Breast epithelium (tissue), 4 donors: ENCODE measurements at regions not wholly inside any gene's neighbourhood (a gene's known extent, or its start where the extent isn't known, plus 50 kb on each side); places are given as distances from the start of the nearest gene placed in this dataset.
"Not testable (repeated sequence)": the region's sequence is repeated elsewhere in the genome, so short reads cannot be mapped to it uniquely, and the experiment has no call there.

Source experiments
- DNase-seq, 2 donors: peaks; one replicate each; pipeline ENCODE4 v3.0.0-alpha.2; 2019; ENCODE audit warnings: low spot score in 2 of 2
- H3K27ac ChIP-seq, 2 donors: fragments of 200-600 bp; sonication (generic) in 1 of 2; one replicate each; pipeline ENCODE4 v1.5.1; 2016 to 2019; ENCODE audit warnings: mild to moderate bottlenecking in 1 of 2
- H3K27me3 ChIP-seq, 2 donors: fragments of 200-600 bp; sonication (generic) in 1 of 2; one replicate each; pipeline versions ENCODE4 v1.5.1 to v1.6.0; 2017 to 2019; ENCODE audit warnings: control low read depth in 1 of 2, mild to moderate bottlenecking in 1 of 2
- H3K36me3 ChIP-seq: fragments of 200-600 bp; one replicate; pipeline ENCODE4 v1.5.1; 2019
- H3K4me1 ChIP-seq, 2 donors: fragments of 200-600 bp; sonication (generic); one replicate each; pipeline ENCODE4 v1.5.1; 2016 to 2019; ENCODE audit warnings: control low read depth in 1 of 2
- H3K4me3 ChIP-seq, 3 donors: fragments of 200-600 bp; sonication (generic); 1 replicate in 2 of 3; 2 replicates in 1 of 3; pipeline ENCODE4 v1.5.1; 2016 to 2019; ENCODE audit warnings: mild to moderate bottlenecking in 3 of 3, moderate library complexity in 2 of 3
- H3K9me3 ChIP-seq, 2 donors: fragments of 200-600 bp; sonication (generic) in 1 of 2; one replicate each; pipeline ENCODE4 v1.5.1; 2016 to 2019; ENCODE audit warnings: control low read depth in 1 of 2
- POLR2A ChIP-seq: fragments of 450-650 bp; IDR thresholded peaks from one replicate; pipeline ENCODE4 v1.6.1; 2016; ENCODE audit warnings: antibody characterized with exemption, mild to moderate bottlenecking, moderate library complexity
- POLR2AphosphoS5 ChIP-seq, 3 donors: sonication (generic); formaldehyde crosslinking; IDR thresholded peaks; one replicate each; pipeline ENCODE4 v1.6.1; 2017; ENCODE audit warnings: antibody characterized with exemption in 3 of 3
- intact Hi-C: fragments of 100-400 bp; cut with DNase I; formaldehyde crosslinking; loops from one replicate; pipeline ENCODE4 v1.15.1; 2023; ENCODE audit warnings: low total_unique reads
- TF ChIP-seq, protein P1 (sequence below), 3 donors: fragments of 450-650 bp; IDR thresholded peaks; one replicate each; pipeline ENCODE4 v1.5.1; 2016 to 2017; ENCODE audit warnings: antibody characterized with exemption in 3 of 3, mild to moderate bottlenecking in 3 of 3, moderate library complexity in 3 of 3

DNA sequence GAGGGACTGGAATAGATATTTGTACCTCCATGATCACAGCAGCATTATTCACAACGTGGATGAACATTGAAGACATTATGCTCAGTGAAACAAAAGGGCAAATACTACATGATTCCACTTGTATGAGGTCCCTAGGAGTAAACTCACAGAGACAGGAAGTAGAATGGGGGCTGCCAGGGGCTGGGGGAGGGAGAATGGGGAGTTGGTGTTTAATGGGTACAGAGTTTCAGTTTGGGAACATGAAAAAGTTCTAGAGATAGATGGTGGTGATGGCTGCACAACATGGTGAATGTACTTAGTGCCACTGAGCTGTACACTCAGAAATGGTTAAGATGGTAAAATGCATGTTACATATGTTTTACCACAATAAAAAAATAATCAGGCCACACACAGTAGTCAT, 164.3 kb upstream of the RREB1 start:
- H3K4me3 ChIP-seq: no peak overlapping the region
- intact Hi-C loops: no loop called here
- no peaks in the 10 kb centered on the region for H3K36me3 ChIP-seq
- DNase-seq: no peak
- H3K27ac ChIP-seq: no peak overlapping the region
- H3K4me1 ChIP-seq: no peaks in the 10 kb centered on the region
- TF ChIP-seq POLR2A: no peak
- no peaks in the 10 kb centered on the region for H3K27me3 ChIP-seq
- H3K9me3 ChIP-seq: peaks cover 0 to 4% of the 10 kb centered on the region in 2 donors

DNA sequence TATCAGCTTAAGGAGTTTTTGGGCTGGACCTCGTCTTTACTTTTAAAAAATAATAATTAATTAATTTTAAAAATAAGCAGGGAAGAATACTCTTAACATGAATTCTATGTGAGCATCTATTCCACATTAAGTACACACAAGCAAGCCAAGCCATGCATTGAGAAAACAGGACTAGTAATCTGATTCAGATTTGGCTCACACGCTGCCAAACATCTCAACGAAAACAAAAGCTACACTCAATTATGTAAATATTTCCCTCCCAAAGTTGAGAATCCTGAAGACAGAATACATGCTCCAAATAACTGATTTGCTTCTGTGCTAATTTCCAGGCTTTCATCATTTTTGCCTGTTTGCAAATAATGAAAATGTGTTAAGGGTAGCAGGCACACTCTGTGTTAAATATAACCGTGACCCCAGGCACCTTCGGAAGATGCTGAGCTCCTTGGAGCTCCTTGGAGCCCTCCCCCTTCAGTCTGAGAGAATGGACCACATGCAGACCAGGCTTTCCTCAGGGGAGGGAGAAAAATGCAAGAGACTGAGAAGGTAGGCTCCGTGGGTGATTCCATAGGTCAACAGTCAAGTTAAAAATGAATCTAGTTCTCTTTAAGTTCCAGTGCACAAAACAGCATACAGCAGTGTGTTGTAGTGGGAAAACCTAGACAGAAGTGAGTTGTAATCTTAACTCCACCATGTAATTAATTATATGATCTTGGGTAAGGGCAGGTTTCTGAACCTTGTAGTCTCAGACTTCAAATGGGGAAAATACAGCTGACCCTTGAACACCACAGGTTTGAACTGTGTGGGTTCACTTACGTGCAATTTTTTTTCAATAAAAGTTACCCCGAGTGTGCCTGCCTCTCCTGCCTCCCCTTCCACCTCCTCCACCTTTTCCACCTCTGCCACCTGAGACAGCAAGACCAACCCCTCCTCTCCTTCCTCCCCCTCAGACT, 161.3 kb upstream of the RREB1 start:
- no peak overlapping the region for H3K4me3 ChIP-seq
- H3K9me3 ChIP-seq: peaks cover 0 to 7% of the 10 kb centered on the region in 2 donors
- H3K27me3 ChIP-seq: no peaks in the 10 kb centered on the region
- no peak for DNase-seq
- intact Hi-C loops: no loop called here
- no peak overlapping the region for H3K27ac ChIP-seq
- H3K4me1 ChIP-seq: no peaks in the 10 kb centered on the region
- no peaks in the 10 kb centered on the region for H3K36me3 ChIP-seq
- TF ChIP-seq, protein P1, sequence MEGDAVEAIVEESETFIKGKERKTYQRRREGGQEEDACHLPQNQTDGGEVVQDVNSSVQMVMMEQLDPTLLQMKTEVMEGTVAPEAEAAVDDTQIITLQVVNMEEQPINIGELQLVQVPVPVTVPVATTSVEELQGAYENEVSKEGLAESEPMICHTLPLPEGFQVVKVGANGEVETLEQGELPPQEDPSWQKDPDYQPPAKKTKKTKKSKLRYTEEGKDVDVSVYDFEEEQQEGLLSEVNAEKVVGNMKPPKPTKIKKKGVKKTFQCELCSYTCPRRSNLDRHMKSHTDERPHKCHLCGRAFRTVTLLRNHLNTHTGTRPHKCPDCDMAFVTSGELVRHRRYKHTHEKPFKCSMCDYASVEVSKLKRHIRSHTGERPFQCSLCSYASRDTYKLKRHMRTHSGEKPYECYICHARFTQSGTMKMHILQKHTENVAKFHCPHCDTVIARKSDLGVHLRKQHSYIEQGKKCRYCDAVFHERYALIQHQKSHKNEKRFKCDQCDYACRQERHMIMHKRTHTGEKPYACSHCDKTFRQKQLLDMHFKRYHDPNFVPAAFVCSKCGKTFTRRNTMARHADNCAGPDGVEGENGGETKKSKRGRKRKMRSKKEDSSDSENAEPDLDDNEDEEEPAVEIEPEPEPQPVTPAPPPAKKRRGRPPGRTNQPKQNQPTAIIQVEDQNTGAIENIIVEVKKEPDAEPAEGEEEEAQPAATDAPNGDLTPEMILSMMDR (IDR thresholded peaks at IDR 0.05): no peak
- no peak for TF ChIP-seq POLR2AphosphoS5 (IDR thresholded peaks at IDR 0.05)
- no peak for TF ChIP-seq POLR2A

DNA sequence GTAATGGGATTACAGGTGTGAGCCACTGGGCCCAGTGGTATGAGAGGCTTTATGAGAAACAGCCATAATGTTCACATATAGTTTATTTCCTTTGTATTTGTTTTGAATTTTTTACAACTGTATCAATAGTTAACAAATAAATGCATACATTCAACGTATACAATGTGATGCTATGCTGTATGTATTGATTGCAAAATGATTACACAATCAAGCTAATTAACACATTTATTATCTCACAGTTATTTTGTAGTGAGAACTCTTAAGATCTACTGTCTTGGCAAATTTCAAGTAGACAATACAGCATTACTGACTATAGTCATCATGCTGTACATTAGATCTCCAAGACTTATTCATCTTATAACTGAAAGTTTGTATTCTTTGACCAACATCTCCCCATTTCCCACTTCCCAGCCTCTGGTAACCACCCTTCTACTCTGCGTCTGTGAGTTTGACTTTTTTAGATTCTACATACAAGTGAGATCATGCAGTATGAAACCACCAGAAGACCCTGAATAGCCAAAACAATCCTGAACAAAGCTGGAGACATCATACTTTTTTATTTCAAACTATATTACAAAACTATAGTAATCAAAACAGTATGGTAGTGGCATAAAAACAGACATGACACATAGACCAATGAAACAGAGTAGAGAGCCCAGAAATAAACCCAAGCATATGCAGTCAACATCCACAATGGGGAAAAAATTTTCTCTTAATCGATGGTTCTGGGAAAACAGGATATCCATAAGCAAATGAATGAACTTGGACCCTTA, 157.2 kb upstream of the RREB1 start:
- intact Hi-C loops: no loop called here
- DNase-seq: no peak
- Histone ChIP-seq H3K4me3 (no peak overlapping the region), H3K27ac (no peak overlapping the region), H3K4me1 (no peaks in the 10 kb centered on the region), H3K36me3 (no peaks in the 10 kb centered on the region), H3K9me3 (peaks cover 0 to 7% of the 10 kb centered on the region in 2 donors), H3K27me3 (no peaks in the 10 kb centered on the region)
- TF ChIP-seq, protein P1 (IDR thresholded peaks at IDR 0.05): no peak
- no peak for TF ChIP-seq POLR2AphosphoS5 (IDR thresholded peaks at IDR 0.05)
- TF ChIP-seq POLR2A: no peak

DNA sequence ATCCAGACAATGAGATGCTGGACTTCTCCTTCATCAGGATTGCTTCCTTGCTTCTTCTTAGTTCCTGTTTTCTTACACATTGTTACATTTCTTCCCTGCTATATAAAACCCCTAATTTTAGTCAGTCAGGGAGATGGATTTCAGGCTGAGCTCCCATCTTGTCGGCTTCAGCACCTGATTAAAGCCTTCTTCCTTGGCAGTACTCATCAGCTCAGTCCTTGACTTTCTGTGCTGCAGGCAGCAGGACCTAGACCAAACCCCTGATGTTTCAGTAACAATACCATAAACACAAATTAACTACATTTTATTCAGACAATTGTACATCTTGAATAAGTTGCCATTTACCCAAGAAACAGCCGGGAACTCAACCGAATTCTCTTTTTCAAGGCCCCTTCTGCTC, 156.4 kb upstream of the RREB1 start:
- intact Hi-C loops: no loop called here
- TF ChIP-seq POLR2AphosphoS5 (IDR thresholded peaks at IDR 0.05) (no peak), POLR2A (no peak)
- TF ChIP-seq, protein P1 (IDR thresholded peaks at IDR 0.05): no peak

DNA sequence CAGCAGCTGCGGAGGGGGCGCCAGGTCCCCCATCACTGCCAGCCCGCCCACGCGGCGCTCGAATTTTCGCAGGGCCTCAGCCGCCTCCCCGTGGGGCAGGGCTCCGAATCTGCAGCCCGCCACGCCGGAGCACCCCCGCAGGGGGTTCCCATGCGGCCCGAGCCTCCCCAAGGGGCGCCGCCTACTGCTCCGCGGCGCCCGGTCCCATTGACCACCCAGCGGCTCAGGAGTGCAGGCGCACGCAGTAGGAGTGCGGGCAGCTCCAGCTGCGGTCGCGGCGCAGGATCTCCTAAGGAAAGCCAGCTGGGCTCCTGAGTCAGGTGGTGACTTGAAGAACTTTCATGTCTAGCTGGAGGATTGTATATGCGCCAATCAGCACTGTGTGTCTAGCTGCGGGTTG, 155.3 kb upstream of the RREB1 start:
- Histone ChIP-seq H3K27ac (no peak overlapping the region), H3K4me1 (no peaks in the 10 kb centered on the region), H3K9me3 (peaks cover 0 to 7% of the 10 kb centered on the region in 2 donors), H3K27me3 (no peaks in the 10 kb centered on the region), H3K36me3 (no peaks in the 10 kb centered on the region), H3K4me3 (no peak overlapping the region)
- no peak for DNase-seq
- TF ChIP-seq POLR2AphosphoS5 (IDR thresholded peaks at IDR 0.05): no peak
- no peak for TF ChIP-seq POLR2A
- TF ChIP-seq, protein P1 (IDR thresholded peaks at IDR 0.05): no peak
- intact Hi-C loops: no loop called here

More for the DNA sequence above, 156.4 kb upstream of the RREB1 start:
- H3K27ac ChIP-seq: no peak overlapping the region
- no peak for DNase-seq
- no peaks in the 10 kb centered on the region for H3K36me3 ChIP-seq
- no peaks in the 10 kb centered on the region for H3K4me1 ChIP-seq
- H3K4me3 ChIP-seq: no peak overlapping the region
- H3K27me3 ChIP-seq: no peaks in the 10 kb centered on the region
- peaks cover 0 to 7% of the 10 kb centered on the region in 2 donors for H3K9me3 ChIP-seq

DNA sequence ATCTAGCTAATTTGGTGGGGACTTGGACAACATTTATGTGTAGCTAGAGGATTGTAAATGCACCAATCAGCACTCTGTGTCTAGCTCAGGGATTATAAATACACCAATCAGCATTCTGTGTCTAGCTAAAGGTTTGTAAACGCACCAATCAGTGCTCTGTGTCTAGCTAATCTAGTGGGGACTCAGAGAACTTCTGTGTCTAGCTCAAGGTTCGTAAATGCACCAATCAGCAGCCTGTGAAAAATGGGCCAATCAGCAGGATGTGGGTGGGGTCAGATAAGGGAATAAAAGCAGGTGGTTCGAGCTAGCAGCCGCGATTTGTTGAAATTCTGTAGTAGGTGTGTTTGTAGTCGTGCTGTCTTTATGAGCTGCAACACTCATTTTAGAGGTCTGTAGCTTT, 154.8 kb upstream of the RREB1 start:
- H3K9me3 ChIP-seq, intact Hi-C loops, H3K36me3 ChIP-seq, H3K4me1 ChIP-seq, H3K27ac ChIP-seq, H3K4me3 ChIP-seq, H3K27me3 ChIP-seq, DNase-seq: not testable (repeated sequence)
